ENCODE measurements at regions not wholly inside any gene's neighbourhood (a gene's known extent, or its start where the extent isn't known, plus 50 kb on each side); places are given as distances from the start of the nearest gene placed in this dataset.

GRCh38 chr2:67008155-67008554 is 389.0 kb upstream of the ETAA1 start:
- no peak for DNase-seq (ENCODE audit: low spot score)
- TF ChIP-seq CTCF (IDR thresholded peaks at IDR 0.05) = no peak
- ATAC-seq (ENCODE audit: low FRiP score) = no peak

GRCh38 chr2:67012165-67012564 is 385.0 kb upstream of the ETAA1 start:
- no peak for TF ChIP-seq CTCF (IDR thresholded peaks at IDR 0.05)
- ATAC-seq (ENCODE audit: low FRiP score) = no peak
- DNase-seq (ENCODE audit: low spot score) = no peak

GRCh38 chr2:67013821-67014220 is 383.3 kb upstream of the ETAA1 start:
- no peak for TF ChIP-seq CTCF (IDR thresholded peaks at IDR 0.05)
- ATAC-seq (ENCODE audit: low FRiP score) (no peak), DNase-seq (ENCODE audit: low spot score) (no peak)

- DNase-seq (ENCODE audit: low spot score) (no peak), ATAC-seq (ENCODE audit: low FRiP score) (no peak)
- TF ChIP-seq CTCF (IDR thresholded peaks at IDR 0.05) = no peak
These were observed 381.5 kb upstream of the ETAA1 start for GRCh38 chr2:67015681-67016080.

- DNase-seq (ENCODE audit: low spot score) (no peak), ATAC-seq (ENCODE audit: low FRiP score) (no peak)
These were observed 378.8 kb upstream of the ETAA1 start for GRCh38 chr2:67018301-67018700.

GRCh38 chr2:67032076-67032475 is 365.1 kb upstream of the ETAA1 start:
- no peak for ATAC-seq (ENCODE audit: low FRiP score)
- no peak for TF ChIP-seq CTCF (IDR thresholded peaks at IDR 0.05)
- no peak for DNase-seq (ENCODE audit: low spot score)

More at GRCh38 chr2:67018301-67018700, 378.8 kb upstream of the ETAA1 start:
- TF ChIP-seq CTCF (IDR thresholded peaks at IDR 0.05) = no peak

- TF ChIP-seq CTCF (IDR thresholded peaks at IDR 0.05) = no peak
- ATAC-seq (ENCODE audit: low FRiP score) (no peak), DNase-seq (ENCODE audit: low spot score) (no peak)
These were observed 360.7 kb upstream of the ETAA1 start for GRCh38 chr2:67036444-67036843.
